HG02973 (cell line): ENCODE measurements at regions not wholly inside any gene's neighbourhood (a gene's known extent, or its start where the extent isn't known, plus 50 kb on each side); places are given as distances from the start of the nearest gene placed in this dataset.

Experiments used
- ATAC-seq: cut with Tn5 transposase; IDR thresholded peaks from one replicate; pipeline ENCODE4 v1.9.1; 2021; ENCODE audit warnings: moderate library complexity; ENCODE audit not compliant: unreplicated experiment

DNA sequence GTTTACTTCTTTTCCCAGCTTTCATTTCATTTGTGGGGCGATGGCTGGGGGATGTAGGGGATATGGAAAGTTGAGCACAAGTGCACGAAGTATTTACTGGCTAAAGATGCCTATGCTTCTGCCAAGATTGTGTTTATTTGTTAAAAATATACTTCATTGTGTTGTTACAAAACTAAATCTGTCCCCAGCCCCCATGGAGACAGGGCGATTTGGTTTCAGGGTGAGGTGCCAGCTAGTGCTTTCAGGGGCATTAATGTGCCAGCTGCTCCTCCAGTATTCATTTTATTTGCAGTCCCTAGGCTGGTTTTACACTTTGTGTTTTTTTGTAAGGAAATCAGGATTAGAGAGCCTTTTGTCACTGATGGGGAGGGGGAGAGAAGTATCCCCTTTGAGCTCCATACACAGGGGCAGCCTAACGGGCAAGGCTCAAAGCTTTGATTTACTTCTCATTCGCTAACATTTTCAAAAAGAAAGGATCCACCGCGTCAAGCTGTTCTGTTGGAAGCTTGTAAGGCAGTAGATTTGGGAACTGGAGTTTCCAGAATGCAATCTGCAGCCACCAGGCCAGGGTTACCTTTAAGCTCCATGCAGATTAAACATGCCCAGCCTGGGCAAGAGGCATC lies 198.7 kb upstream of the PLEKHG7 start:
- no peak for ATAC-seq

DNA sequence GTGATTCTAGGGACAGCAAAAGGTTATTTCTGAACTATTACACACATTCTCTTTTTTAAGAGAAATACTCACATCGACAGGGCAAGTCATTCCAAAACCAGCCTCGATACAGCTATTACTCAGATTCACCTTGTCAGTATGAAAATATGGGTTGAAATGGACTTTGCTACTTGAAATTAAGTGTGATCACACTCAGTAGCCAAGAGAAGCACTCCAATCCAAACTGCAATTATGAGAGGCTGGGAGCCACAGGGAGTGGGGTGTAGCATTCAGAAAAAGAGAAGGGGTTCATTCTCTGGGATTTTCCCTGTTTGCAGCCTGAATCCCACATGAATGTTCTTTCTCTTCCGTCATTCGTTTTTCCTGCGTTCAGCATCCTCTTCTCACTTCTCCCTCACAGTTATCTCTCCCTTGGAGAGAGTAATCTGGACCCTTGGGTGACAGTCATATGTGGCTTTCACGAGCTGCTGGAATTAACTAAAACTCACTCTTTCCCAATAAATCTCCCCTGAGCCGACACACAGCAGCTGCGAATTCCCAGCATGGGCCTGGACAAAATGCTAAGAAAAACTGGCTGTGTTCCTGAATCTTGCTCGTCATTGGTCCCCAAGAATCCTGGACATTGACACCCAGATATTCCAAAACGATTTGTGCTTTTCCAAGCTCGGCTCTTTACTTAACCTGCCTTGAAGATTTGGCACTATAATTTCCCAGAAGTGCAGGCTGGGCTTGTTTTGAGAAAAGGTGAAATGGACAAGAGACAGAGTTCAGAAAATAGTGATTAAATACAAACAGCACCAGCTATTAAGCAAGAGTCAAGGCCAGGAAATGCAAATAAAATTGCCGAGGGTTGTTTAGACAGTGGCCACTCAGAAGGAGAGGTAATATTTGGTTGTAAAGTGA lies 199.5 kb upstream of the PLEKHG7 start:
- ATAC-seq: peak; percentile 61

- ATAC-seq: peak; percentile 57
These were observed 200.3 kb upstream of the PLEKHG7 start for GRCh38 chr12:92502417-92503028.

- peak; percentile 64 for ATAC-seq
These were observed 206.0 kb upstream of the PLEKHG7 start for GRCh38 chr12:92496790-92497189.

DNA sequence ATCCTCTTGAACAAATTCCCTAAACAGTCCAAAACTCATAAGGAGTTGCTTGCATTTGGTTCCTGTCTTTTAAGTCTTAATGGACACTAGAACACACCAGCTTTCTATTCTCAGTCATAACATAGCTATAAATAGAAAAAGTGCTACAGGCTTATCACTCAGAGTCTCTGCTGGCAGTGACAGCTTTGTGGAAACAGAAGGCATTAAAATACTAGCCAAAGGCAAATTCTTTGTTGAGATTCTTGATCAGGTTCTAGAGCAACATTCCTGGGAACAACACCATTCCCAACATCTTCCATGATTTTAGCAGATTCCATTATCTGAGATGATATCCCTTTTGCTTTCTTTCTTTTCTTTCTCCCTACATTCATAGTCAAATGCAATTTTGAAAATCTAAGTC lies 207.7 kb upstream of the PLEKHG7 start:
- no peak for ATAC-seq

DNA sequence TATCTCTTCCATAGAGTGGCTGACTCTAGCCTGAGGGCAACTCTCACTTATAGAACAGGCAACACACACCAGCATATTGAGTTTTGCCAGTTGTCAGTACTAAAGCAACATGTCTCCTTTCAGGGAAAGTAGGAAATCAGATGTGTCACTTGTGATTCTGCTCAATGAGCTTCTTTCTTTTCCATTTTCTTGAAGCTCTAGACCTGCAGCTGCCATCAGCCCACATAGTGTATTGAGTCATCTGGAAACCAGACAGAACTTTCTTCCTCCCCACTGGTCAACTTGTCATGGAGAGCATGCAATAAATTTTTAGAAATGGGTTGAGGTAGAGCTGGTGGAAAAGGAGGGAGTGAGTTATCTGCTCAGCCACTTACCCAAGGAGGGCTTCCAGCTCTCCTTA lies 209.0 kb upstream of the PLEKHG7 start:
- ATAC-seq: peak; percentile 66

DNA sequence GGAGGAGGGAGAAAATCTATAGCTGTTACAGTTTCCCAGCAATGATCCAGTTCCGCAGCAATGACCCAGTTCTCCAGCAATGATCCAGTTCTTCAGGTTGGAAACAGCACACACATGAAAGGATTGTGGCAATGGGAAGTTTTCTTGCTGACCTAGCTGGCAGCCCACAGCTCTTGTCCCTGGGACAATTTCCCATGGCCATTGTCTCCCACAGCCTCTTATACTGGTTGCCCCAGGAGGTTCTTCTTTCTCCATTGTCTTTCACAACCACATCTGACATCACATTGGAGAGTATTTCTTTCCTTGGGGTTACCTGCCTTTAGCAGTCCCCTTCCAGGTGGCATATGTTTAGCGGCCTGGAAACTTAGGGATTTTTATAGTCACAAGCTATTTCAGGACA lies 209.8 kb upstream of the PLEKHG7 start:
- no peak for ATAC-seq

DNA sequence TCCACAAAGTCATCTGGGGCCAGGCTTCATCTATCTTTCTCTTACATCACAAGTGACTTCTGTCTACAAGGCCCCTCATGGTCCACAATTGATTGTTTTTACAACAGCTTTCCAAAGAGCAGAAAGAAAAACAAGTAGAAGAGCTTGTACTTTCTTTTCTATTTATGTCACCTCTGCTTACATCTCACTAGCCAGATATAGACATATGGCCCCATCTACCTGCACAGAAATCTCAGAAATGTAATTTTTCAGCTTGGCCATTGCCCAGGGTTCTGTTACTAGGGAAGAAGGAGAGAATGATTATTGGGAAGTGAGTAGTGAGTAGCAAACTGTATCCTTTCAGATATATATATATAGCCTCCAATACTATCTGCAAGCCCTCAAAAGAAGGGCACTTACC lies 210.5 kb upstream of the PLEKHG7 start:
- ATAC-seq: no peak

- ATAC-seq: no peak
These were observed 213.0 kb upstream of the PLEKHG7 start for GRCh38 chr12:92489781-92490180.

GRCh38 chr12:92488735-92489134 lies 214.1 kb upstream of the PLEKHG7 start:
- no peak for ATAC-seq

DNA sequence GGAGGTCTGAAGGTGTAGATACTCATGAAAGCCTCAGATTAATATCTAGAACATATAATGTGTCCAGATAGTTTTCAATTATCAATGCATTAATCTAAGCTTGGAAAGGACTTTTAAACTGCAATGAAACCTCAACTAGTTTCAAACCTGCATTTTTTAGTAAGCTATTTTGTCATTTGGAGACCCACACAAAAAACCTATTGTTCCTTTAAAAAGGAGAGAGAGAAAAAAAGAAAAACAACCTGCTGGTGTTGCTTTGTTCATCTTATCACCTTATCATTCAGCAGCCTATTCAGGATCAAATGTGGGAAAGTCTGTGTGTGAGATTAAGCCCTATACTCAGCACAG lies 215.7 kb upstream of the PLEKHG7 start:
- ATAC-seq: no peak

DNA sequence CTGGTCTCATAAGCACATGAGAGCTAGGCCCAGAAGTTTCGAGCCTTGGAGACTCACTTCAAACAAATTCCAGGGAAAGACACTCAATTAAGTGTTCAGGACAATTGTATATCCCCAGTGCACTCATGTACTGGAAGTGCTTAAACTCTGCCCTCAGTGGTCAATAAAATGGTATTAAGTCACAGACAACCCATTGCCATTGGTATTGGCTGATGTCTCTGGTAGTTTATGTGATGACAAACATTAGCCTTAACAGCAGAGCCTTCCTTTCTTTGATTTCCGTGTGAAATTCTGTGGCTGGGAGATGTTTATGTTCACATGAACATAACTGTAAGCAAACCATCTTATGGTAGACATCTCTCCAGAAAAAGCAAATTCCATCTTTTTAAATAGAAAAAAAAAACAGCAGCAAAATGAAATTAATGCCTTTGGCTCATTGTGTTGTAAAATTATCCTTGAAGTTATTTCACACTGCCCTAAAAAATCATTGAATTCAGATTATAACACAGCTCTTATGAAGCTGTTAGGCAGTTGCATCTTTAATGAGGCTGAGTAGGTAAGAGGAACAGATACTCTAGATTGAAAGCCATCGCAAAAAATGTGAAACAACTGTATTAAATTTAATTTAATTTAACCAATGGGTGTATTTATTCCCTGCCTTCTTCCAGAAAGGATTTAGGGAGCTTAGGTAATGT lies 216.2 kb upstream of the PLEKHG7 start:
- ATAC-seq: no peak

GRCh38 chr12:92485351-92486348 lies 217.1 kb upstream of the PLEKHG7 start:
- no peak for ATAC-seq

DNA sequence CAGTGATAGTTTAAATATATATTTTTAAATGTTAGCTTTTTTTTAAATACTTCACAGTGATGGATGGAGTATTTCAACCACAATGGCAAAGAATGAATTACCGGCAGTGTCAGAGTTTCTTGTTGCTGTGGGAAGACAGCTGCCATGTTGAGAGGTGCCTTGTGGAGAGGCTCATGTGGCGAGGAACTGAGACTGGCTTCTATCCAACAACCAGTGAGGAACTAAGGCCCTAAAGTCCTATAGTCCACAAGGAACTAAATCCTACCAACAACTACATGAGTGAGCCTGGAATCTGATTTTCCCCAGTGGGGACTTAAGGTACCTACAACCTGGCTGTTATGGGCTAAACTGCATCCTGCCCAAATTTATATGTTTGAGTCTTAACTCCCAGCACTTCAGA lies 220.2 kb upstream of the PLEKHG7 start:
- ATAC-seq: no peak

DNA sequence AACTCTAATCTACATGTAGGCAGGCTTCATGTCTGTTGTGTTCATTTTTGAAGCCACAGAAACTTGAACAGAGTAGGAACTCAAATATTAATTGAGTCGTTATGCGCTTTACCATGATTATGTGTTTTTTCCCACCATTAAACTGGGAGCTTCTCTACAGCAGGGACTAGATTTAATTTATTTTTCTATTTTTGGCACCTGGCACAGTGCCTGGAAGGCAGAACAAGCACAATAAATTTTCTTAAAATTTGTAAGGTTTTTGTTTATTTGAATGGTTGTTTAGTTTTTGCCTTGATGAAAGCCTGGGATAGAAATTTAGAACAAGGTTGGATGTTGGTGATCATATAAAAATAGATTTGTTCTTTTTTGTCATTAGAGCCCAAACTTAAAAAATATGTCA lies 221.7 kb upstream of the PLEKHG7 start:
- no peak for ATAC-seq

GRCh38 chr12:92478692-92479091 lies 224.1 kb upstream of the PLEKHG7 start:
- no peak for ATAC-seq

DNA sequence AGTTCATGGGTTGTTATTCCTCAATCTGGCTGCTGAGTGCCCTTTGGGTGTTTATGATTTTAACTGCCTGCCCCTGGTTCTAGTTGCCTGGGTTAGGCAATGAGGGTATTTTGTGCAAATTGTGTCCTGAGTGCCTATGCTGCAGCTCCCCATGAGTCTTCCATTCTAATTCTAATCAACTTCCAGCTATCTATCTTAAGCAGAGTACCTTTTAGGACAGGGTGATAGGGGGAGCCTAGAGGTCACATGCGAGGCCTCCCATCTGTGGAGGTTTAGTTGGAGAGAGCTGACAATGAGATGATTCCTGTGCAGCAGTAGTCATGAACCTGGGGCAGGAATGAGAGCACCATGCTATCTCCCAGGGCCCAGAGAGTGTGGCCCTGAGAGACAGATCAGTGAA lies 225.9 kb upstream of the PLEKHG7 start:
- ATAC-seq: no peak

DNA sequence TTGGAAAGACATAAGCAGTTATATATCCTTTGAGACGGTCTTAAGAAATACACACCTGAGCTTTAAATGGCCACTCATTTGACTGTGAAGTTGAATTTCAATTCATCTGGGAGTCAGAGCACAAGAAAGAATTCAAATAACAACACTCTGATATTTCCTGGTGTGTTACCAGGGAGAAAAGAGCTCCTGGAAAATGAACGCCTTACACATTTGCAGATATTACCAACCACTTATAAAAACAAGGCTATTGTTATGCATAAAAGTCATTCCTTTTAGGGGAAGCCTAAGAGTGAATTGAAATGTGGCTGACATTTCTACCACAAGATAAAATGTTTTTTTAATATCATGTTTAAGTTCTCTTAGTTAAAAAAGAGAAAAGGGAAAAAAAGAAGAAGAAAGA lies 229.2 kb upstream of the PLEKHG7 start:
- no peak for ATAC-seq

GRCh38 chr12:92472201-92472600 lies 230.6 kb upstream of the PLEKHG7 start:
- no peak for ATAC-seq

DNA sequence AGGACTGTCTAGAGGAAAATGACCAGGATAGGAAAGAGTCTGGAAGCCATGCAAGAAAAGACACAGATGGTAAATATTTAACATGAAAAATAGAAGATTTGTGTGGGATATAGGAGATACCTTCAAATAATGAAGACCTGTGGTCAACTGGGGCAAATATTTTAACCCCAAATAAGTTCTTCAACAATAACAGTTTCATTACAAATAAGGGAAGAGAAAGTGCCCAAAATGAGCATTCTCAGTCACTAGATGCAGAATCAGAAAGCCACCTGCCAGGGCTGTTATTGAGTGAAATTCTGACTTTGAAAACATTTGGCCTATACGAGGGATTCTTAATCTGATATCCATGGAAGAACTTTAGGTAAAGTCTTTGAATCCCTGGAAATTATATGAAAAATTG lies 231.2 kb upstream of the PLEKHG7 start:
- ATAC-seq: peak; percentile 47
